ENCODE measurements at regions not wholly inside any gene's neighbourhood (a gene's known extent, or its start where the extent isn't known, plus 50 kb on each side); places are given as distances from the start of the nearest gene placed in this dataset.

- no peak for TF ChIP-seq Cebpa-rat (IDR thresholded peaks at IDR 0.05)
Measured at GRCh38 chr14:50000380-50001150, 107.7 kb downstream of the ARF6 start.

GRCh38 chr14:50001151-50001998 is 108.5 kb downstream of the ARF6 start:
- TF ChIP-seq Cebpa-rat (IDR thresholded peaks at IDR 0.05): no peak
- Histone ChIP-seq H4K20me1 (no peaks in the 10 kb centered on the region), H3K36me3 (no peaks in the 10 kb centered on the region), H3K27ac (peak overlapping the region; percentile 66 to 97 (median 86); a peak in 21 of 22 replicates), H3K4me1 (peaks cover 53 to 92% (median 70%) of the 10 kb centered on the region in 10 experiments), H3K4me3 (peak overlapping the region in 3 of 10 experiments; percentile 36 to 62 (median 57); a peak in 6 of 20 replicates), H3K9ac (peak overlapping the region; percentile 59 to 88 (median 75); a peak in 20 of 22 replicates), H3K27me3 (no peaks in the 10 kb centered on the region), H3K9me3 (replicated peaks in 1 of 11) (no peaks in the 10 kb centered on the region), H3K4me2 (peak overlapping the region; percentile 85 to 100 (median 95))

More at GRCh38 chr14:50000380-50001150, 107.7 kb downstream of the ARF6 start:
- H4K20me1 ChIP-seq: no peaks in the 10 kb centered on the region
- no peaks in the 10 kb centered on the region for H3K36me3 ChIP-seq
- H3K27me3 ChIP-seq: no peaks in the 10 kb centered on the region
- peak overlapping the region in 7 of 10 experiments; percentile 4 to 40 (median 26); a peak in 10 of 20 replicates for H3K4me3 ChIP-seq
- H3K27ac ChIP-seq: peak overlapping the region; percentile 66 to 97 (median 83)
- H3K4me1 ChIP-seq: peaks cover 53 to 93% (median 71%) of the 10 kb centered on the region in 10 experiments
- peak overlapping the region; percentile 59 to 88 (median 73) for H3K9ac ChIP-seq
- H3K9me3 ChIP-seq (replicated peaks in 1 of 11): no peaks in the 10 kb centered on the region
- peak overlapping the region; percentile 76 to 100 (median 89) for H3K4me2 ChIP-seq

GRCh38 chr14:50001999-50002925 is 109.4 kb downstream of the ARF6 start:
- Histone ChIP-seq H3K27ac (peak overlapping the region; percentile 28 to 97 (median 81)), H3K4me1 (peaks cover 53 to 88% (median 70%) of the 10 kb centered on the region in 10 experiments)

DNA sequence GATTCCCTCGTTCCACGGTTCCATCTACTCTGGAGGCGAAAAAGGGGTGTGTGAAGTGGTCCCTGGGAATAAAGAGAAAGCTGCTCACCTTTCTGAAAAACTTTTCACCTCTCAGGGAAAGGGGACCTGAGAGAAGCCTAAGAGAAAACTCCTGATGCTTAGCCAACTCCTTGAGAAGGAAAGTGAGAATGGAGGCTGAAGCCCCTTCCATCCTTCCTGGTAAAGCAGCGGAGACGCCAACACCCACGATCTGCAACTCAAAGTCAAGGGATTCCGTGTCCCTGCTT is 110.0 kb downstream of the ARF6 start:
- Histone ChIP-seq H3K36me3 (peaks cover 0 to 4% (median 0%) of the 10 kb centered on the region in 11 experiments; a peak in 1 of 22 replicates), H4K20me1 (no peaks in the 10 kb centered on the region), H3K9me3 (replicated peaks in 1 of 11) (no peaks in the 10 kb centered on the region), H3K4me3 (peak overlapping the region; percentile 53 to 70 (median 60)), H3K27ac (peak overlapping the region; percentile 28 to 97 (median 81)), H3K27me3 (no peaks in the 10 kb centered on the region), H3K9ac (peak overlapping the region; percentile 62 to 88 (median 76)), H3K4me2 (peak overlapping the region; percentile 85 to 100 (median 95)), H3K4me1 (peaks cover 53 to 84% (median 69%) of the 10 kb centered on the region in 10 experiments)
- no peak for TF ChIP-seq Cebpa-rat (IDR thresholded peaks at IDR 0.05)

More at GRCh38 chr14:50001999-50002925, 109.4 kb downstream of the ARF6 start:
- Histone ChIP-seq H3K36me3 (peaks cover 0 to 4% (median 0%) of the 10 kb centered on the region in 11 experiments; a peak in 1 of 22 replicates), H3K4me3 (peak overlapping the region in 9 of 10 experiments; percentile 56 to 70 (median 61); a peak in 16 of 20 replicates), H3K4me2 (peak overlapping the region; percentile 85 to 100 (median 95)), H3K9ac (peak overlapping the region; percentile 62 to 88 (median 76); a peak in 21 of 22 replicates), H4K20me1 (no peaks in the 10 kb centered on the region), H3K9me3 (replicated peaks in 1 of 11) (no peaks in the 10 kb centered on the region), H3K27me3 (no peaks in the 10 kb centered on the region)
- no peak; a peak in 1 of 22 replicates for TF ChIP-seq Cebpa-rat (IDR thresholded peaks at IDR 0.05)

DNA sequence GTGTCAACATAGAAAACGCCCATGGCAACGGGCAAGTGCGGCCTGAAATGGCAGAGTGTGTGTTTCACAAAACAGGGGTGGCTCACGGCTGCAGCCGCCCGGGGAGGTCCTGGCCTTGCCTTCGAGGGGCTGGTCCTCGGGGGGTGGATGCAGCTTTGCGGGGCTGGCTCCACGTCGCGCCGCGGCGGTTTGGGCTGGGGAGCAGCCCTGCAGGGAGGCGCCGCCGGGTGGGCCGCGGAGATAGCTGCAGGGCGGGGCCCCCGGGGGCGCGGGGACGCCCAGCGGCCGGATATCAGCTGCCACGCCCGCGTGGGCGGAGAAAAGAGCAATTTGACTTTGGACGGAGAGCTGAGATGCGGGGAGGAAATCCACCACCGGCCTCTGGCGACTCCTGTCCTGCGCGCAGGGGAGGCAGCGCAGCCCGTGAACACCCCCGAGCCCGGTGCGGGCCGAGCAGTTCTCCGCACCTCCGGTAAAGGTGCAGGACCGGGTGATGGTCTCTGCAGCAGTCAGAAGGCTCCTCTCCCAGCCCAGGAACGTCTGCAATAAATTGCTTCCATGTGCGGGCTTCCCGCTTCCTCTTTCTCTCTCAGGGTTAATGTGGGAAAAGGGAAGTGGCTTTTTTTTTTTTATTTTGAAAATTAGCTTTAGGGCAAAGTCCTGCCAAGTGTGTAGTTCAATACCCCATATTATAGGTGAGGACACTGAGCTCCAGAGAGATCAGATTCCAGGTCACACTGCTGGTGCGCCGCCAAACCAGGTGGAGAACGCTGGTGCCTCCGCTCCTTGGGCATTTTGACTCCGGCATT is 110.5 kb downstream of the ARF6 start:
- Histone ChIP-seq H3K9ac (peak overlapping the region; percentile 62 to 88 (median 76)), H3K27ac (peak overlapping the region; percentile 28 to 97 (median 81)), H3K4me1 (peaks cover 53 to 84% (median 66%) of the 10 kb centered on the region in 10 experiments)

DNA sequence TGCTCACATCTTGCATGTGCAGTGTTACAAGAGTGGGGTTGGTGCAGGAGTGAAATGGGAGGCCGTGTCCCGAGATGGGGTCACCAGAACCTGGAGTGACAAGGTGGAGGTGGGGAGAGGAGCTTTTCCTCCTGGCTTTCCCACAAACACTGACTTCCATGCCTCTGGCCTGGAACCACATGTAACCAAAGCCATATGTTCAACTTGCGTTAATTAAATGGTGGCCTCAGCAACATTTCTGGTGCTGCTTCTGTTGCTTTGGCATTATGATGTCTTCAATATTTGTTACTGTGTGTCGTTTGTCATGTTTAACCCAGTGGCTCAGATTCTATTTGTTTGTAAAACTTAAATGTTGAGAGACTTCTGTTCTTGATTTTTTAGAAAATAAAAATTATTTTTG is 110.2 kb downstream of the VCPKMT start:
- TF ChIP-seq Cebpa-rat (IDR thresholded peaks at IDR 0.05): no peak
- H3K27ac ChIP-seq: no peak overlapping the region
- H3K27me3 ChIP-seq: no peaks in the 10 kb centered on the region
- H3K4me2 ChIP-seq: peak overlapping the region in 2 of 11 experiments; percentile 95 to 98; a peak in 2 of 22 replicates
- peaks cover 28 to 67% (median 44%) of the 10 kb centered on the region in 10 experiments for H3K4me1 ChIP-seq
- no peaks in the 10 kb centered on the region for H4K20me1 ChIP-seq
- no peak overlapping the region for H3K9ac ChIP-seq
- peaks cover 0 to 13% (median 0%) of the 10 kb centered on the region in 11 experiments; a peak in 1 of 22 replicates for H3K36me3 ChIP-seq
- H3K4me3 ChIP-seq: no peak overlapping the region
- no peaks in the 10 kb centered on the region for H3K9me3 ChIP-seq (replicated peaks in 1 of 11)

More for the DNA sequence above, 110.5 kb downstream of the ARF6 start:
- Histone ChIP-seq H3K4me3 (peak overlapping the region; percentile 53 to 70 (median 60)), H3K36me3 (peaks cover 0 to 4% (median 0%) of the 10 kb centered on the region in 11 experiments; a peak in 1 of 22 replicates), H3K4me2 (peak overlapping the region; percentile 85 to 100 (median 95)), H3K9me3 (replicated peaks in 1 of 11) (no peaks in the 10 kb centered on the region), H3K27me3 (no peaks in the 10 kb centered on the region), H4K20me1 (no peaks in the 10 kb centered on the region)
- TF ChIP-seq Cebpa-rat (IDR thresholded peaks at IDR 0.05): no peak

- Histone ChIP-seq H4K20me1 (no peaks in the 10 kb centered on the region), H3K4me2 (no peak overlapping the region)
Measured at GRCh38 chr14:50007123-50007903, 109.1 kb downstream of the VCPKMT start.

More at GRCh38 chr14:50007123-50007903, 109.1 kb downstream of the VCPKMT start:
- no peak overlapping the region for H3K27ac ChIP-seq
- H3K27me3 ChIP-seq: no peaks in the 10 kb centered on the region
- TF ChIP-seq Cebpa-rat (IDR thresholded peaks at IDR 0.05): no peak
- H3K36me3 ChIP-seq: peaks cover 0 to 15% (median 0%) of the 10 kb centered on the region in 11 experiments; a peak in 1 of 22 replicates
- H3K9ac ChIP-seq: no peak overlapping the region
- H3K4me1 ChIP-seq: peaks cover 17 to 56% (median 33%) of the 10 kb centered on the region in 10 experiments
- H3K9me3 ChIP-seq (replicated peaks in 1 of 11): no peaks in the 10 kb centered on the region
- H3K4me3 ChIP-seq: no peak overlapping the region
